Amniotic stem cell (primary cell): ENCODE measurements at regions not wholly inside any gene's neighbourhood (a gene's known extent, or its start where the extent isn't known, plus 50 kb on each side); places are given as distances from the start of the nearest gene placed in this dataset.
"Not testable (repeated sequence)": the region's sequence is repeated elsewhere in the genome, so short reads cannot be mapped to it uniquely, and the experiment has no call there.

ENCODE experiments used
- DNase-seq: peaks from one replicate; lab custom pipeline; 2025; lab: John Stamatoyannopoulos, UW

DNA sequence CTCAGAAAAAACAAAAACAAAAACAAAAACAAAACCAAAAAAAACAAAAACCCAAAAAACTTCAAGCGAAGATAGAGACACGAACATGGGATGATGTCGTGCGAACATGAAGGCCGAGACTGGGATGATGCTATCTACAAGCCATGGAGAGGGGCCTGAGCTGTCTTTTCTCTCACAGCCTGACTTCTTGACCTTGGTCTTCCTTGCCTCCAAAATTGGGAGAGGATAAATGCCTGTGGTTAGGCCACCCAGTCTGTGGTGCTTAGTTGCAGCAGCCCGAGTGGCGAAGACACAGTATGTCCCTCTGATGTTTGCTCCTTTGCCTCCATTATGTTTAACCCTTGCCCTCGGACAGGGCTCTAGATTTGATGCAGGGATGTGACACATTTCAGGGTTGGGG, 130.4 kb upstream of the BASP1 start:
- DNase-seq = no peak

DNA sequence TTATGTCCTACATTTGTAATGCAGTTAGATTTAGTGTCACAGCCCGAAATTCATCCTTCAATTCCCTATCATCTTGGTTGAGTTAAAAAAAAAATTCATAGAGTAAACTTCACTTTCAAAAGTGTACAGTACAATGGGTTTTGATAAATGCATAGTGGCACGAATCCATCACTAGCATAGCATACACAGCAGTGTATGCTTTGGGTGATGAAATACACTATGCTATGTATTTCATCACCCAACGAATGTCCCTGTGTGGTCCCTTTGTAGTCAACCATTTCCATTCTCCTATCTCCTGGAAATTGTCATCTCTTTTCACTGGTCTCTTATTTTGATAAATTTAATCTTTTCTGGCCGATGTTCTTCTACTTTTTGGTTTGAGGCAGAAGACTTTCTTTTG, 129.4 kb upstream of the BASP1 start:
- DNase-seq = no peak

DNA sequence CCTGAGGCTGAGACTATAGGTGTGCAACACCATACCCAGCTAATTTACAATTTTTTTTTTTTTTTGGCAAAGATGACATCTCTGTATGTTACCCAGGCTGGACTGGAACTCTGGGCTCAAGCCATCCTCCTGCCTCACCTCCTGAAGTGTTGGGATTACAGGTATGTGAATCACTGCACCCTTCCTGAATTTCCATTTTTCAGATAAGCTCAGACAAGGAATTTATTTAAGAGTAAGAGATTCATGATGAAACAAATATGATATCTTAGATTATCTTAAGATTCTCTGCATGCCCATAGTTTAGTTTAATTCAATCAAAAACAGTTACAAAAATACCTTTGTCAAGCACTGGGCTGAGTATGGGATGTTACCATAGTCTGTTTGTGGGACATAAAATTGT, 128.4 kb upstream of the BASP1 start:
- no peak for DNase-seq

- peak; percentile 55 for DNase-seq
Measured at GRCh38 chr5:17089690-17090089, 127.7 kb upstream of the BASP1 start.

DNA sequence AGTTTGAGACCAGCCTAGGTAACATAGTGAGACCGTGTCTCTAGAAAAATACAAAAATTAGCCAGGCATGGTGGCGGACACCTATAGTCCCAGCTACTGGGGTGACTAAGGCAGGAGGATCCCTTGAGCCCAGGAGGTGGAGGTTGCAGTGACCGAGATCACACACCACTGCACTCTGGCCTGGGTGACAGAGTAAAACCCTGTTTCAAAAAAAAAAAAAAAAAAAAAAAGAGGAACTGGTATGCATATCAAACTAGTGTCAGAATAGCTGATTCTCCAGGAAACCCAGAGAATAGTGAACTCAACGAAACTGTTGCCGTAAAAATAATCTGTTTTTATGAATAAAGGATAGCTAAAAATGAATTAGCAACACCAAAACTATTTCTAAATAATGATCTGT, 126.6 kb upstream of the BASP1 start:
- DNase-seq = no peak

DNA sequence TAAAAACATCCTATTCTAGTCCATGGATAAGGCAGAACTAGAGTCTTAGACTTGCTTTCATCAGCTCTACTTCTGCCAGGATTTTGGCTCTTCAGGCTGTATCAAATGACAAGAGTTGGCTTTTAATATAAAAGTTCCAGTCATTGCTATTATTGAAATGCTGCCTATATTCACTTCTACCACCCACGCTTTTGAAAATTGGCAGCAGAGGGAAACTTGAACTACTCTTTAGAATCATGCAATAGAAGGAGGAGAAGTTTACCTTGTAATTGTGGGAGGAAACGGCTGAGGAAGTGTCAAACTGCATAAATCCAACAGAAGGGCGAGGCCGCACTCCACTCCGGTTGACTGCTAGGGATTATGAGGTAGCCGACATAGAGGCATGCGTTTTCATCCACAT, 122.6 kb upstream of the BASP1 start:
- no peak for DNase-seq

- no peak for DNase-seq
Measured at GRCh38 chr5:17096952-17097695, 120.3 kb upstream of the BASP1 start.

DNA sequence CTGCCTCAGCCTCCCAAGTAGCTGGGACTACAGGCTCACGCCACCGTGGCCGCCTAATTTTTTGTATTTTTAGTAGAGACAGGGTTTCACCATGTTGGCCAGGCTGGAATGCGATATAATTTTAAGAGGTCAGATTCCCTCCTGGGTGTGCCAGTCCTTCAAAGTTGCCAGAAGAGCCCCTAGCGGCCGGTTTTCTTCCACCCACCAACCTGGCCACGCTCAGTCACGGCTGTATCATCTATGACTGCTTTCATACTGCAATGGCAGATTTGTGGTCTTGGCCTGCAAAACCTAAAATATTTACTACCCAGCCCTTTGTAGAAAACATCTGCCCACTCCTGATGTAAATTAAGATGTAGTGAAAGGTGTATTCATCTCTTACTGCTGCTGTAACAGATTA, 117.5 kb upstream of the BASP1 start:
- DNase-seq = no peak

GRCh38 chr5:17103461-17103860, 114.0 kb upstream of the BASP1 start:
- DNase-seq = no peak

DNA sequence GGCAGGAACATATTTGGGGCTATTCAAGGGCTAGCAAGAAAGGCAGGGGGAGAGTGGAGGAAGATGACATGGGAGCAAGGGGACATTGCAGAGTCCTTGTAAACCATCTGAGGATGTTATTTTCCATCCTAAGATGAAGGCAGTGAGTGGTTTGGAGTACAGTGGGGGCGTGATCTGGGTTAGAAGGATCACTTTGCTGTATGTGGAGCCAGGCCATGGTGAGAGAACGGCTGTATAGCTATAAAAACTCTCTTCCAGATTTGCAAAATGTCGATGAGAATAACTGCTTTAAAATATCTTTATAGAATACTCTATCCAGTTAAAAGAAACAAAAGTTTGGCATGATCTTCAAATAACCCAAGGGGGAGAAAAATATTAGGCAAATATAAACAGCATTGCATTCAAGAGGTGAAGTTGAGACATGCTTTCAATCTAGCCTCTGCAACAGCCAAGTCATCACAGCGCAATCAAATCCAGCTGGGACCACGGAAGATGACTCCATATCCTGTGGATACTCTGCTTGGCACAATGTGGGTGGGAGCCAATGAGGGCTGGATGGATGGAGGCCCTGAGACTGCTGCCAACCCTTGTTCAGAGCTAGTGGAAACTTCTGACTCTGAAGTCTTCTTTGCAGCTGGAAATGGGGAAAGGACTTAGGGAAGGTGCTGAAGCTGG, 111.5 kb upstream of the BASP1 start:
- peak; percentile 43 for DNase-seq

DNA sequence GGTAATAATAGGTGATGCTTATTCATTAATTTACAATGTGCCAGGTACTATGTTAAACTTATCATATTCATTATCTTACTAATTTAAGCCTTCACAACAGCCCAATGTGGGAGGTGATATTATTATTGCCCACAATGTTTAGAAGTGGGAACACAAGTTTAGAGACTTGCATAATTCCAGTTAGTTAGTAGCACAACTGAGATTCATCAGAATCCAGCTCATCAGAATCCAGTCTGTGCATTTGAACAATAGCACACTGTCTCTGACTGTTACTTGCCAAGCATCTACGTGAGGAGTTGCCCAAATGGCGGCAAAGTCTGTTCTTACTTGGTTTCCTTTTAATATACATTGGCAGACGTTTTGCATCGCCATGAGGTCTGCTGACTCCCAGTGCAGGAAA, 110.9 kb upstream of the BASP1 start:
- DNase-seq = no peak

- not testable (repeated sequence) for DNase-seq
Measured at GRCh38 chr5:17112091-17112716, 105.2 kb upstream of the BASP1 start.

GRCh38 chr5:17113174-17113958, 104.1 kb upstream of the BASP1 start:
- no peak for DNase-seq

- no peak for DNase-seq
Measured at GRCh38 chr5:17114233-17114632, 103.2 kb upstream of the BASP1 start.

GRCh38 chr5:17114715-17115599, 102.5 kb upstream of the BASP1 start:
- no peak for DNase-seq

GRCh38 chr5:17115855-17116254, 101.6 kb upstream of the BASP1 start:
- DNase-seq = no peak

DNA sequence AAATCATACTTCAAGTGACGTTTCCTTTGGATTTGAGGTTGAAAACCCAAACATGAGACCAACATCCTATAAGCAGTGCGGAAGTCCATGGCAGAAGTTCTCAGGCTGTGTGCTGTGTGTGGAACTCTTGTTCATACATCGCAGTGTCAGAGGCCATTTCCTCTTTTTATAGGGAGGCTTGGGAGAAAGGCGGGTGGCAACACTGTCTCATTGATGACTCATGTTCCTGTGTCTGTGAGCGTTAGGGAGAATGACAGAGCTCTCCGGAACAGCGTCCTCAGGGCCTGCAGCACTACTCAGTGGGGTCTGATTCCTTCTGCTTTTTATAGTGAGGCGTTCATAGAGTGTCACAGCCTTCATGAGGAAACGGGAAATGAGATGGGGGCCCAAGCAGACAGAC, 98.8 kb upstream of the BASP1 start:
- DNase-seq = peak; percentile 84

DNA sequence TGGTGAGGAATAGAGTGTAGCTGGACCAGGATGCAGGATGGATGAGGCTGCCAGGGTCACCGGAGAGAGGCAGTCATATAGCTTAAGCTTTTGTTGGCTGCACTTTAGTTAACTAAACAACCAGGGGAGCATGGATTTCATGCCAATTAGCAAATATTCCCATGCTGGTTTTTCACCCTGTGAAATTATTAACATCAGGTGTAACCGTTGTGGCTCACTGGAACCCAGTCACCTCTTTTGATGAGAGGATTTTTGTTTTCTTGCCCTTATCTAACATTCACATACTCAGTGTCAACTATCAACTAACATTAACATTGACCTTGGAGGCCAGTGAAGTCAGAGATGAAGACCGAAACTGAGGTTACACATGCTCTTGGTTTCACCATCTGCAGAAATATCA, 97.2 kb upstream of the BASP1 start:
- no peak for DNase-seq

DNA sequence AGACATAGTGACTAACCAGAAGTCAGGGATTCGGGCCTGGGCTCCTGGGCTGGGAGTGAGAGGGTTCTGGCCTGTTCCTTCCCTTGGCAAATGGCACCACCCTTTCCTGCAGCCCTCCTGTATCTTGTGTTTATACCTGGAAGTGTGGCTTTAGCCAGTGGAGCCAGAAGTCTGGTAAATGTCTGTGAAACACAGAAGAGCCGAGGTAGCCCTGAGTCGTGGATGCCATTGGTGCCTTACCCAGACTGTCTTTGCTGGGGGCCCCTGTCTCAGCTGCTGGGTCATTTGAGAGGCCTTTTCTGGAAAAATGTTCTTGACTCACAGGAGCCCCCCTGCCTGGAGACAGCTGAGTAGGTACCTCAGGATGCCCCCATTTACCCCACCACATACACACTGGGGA, 95.7 kb upstream of the BASP1 start:
- no peak for DNase-seq

- no peak for DNase-seq
Measured at GRCh38 chr5:17123010-17123409, 94.4 kb upstream of the BASP1 start.

- not testable (repeated sequence) for DNase-seq
Measured at GRCh38 chr5:17123773-17124172, 93.7 kb upstream of the BASP1 start.
